ENCODE measurements at regions not wholly inside any gene's neighbourhood (a gene's known extent, or its start where the extent isn't known, plus 50 kb on each side); places are given as distances from the start of the nearest gene placed in this dataset.

DNA sequence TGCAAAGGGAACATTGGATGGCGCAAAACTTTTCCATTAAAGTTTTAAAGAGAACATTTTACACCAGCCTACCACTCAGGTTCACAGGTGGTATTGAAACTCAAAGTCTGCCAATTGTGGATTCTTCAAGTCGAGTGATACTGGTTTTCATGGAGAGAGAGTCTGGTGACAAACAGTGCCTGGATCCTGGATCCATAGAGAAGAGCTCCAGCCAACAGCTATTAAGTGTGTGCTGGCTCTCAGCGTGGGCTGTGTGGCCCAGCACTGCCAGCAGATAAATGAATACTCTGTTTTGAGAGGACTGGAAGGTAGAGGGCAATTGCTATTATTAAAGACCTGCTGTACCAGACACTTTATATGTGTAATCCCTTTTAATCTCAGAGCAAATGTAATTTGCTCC, 118.9 kb upstream of the SYT6 start (continued):
- no peak for TF ChIP-seq NR1H2 (CRISPR knock-in tag; IDR thresholded peaks at IDR 0.05)

- TF ChIP-seq, protein P1, sequence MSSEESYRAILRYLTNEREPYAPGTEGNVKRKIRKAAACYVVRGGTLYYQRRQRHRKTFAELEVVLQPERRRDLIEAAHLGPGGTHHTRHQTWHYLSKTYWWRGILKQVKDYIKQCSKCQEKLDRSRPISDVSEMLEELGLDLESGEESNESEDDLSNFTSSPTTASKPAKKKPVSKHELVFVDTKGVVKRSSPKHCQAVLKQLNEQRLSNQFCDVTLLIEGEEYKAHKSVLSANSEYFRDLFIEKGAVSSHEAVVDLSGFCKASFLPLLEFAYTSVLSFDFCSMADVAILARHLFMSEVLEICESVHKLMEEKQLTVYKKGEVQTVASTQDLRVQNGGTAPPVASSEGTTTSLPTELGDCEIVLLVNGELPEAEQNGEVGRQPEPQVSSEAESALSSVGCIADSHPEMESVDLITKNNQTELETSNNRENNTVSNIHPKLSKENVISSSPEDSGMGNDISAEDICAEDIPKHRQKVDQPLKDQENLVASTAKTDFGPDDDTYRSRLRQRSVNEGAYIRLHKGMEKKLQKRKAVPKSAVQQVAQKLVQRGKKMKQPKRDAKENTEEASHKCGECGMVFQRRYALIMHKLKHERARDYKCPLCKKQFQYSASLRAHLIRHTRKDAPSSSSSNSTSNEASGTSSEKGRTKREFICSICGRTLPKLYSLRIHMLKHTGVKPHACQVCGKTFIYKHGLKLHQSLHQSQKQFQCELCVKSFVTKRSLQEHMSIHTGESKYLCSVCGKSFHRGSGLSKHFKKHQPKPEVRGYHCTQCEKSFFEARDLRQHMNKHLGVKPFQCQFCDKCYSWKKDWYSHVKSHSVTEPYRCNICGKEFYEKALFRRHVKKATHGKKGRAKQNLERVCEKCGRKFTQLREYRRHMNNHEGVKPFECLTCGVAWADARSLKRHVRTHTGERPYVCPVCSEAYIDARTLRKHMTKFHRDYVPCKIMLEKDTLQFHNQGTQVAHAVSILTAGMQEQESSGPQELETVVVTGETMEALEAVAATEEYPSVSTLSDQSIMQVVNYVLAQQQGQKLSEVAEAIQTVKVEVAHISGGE (CRISPR knock-in tag; IDR thresholded peaks at IDR 0.05), result peak in 1 of 3 experiments; percentile 75; a peak in 2 of 6 replicates
- TF ChIP-seq TRIM24 (IDR thresholded peaks at IDR 0.05) (no peak), MEIS2 (IDR thresholded peaks at IDR 0.05; ENCODE audit: partially characterized antibody) (no peak)
- Histone ChIP-seq H3K4me3 (no peak overlapping the region), H3K9ac (ENCODE audit: insufficient read depth in 1 of 2, low read depth in 2 of 2, low read length in 2 of 2) (no peak overlapping the region), H4K20me1 (replicated peaks; ENCODE audit: control insufficient read depth, insufficient read depth, low read length) (no peaks in the 10 kb centered on the region), H3K4me2 (ENCODE audit: insufficient read depth, low read length) (no peak overlapping the region), H3K9me3 (replicated peaks; ENCODE audit: control insufficient read depth, insufficient read depth, low read depth, low read length) (no peaks in the 10 kb centered on the region), H3K36me3 (ENCODE audit: control insufficient read depth, insufficient read depth, low read length) (no peaks in the 10 kb centered on the region), H3K4me1 (replicated peaks in 1 of 2; ENCODE audit: control insufficient read depth in 2 of 2, insufficient read depth in 2 of 2, low read length in 2 of 2) (no peaks in the 10 kb centered on the region), H3K79me2 (ENCODE audit: control insufficient read depth, insufficient read depth, low read length) (no peaks in the 10 kb centered on the region), H3K27ac (ENCODE audit: extremely low read depth, low read depth, low read length) (no peak overlapping the region), H3K9me1 (ENCODE audit: control insufficient read depth, insufficient read depth, low read length) (no peaks in the 10 kb centered on the region), H2AFZ (ENCODE audit: low read depth, low read length) (no peak overlapping the region), H3K27me3 (ENCODE audit: control insufficient read depth in 2 of 2, insufficient read depth in 2 of 2, low read length in 2 of 2) (peaks cover 6 to 19% of the 10 kb centered on the region in 2 experiments; a peak in 4 of 5 replicates)
- no TSS peak for BruUV-seq (replicated peaks)
- 0% methylated on average over 2 of the region's 2 CpGs for WGBS (ENCODE audit: insufficient coverage, low coverage, missing lambda C conversion rate)
- DNase-seq (ENCODE audit: extremely low read depth in 1 of 4, low spot score in 3 of 4) (no peak), FAIRE-seq (no peak), ATAC-seq (no peak)
- in situ Hi-C loops (cut with MboI) (loop anchor here (10.0 kb wide), 1 partner anchor 286 kb away; no protein-coding TSS in a partner anchor), intact Hi-C loops (cut with micrococcal nuclease) (no loop called here)
- ChIA-PET POLR2A (interaction anchor here (0.7 to 1.1 kb wide), 2 partner anchors 294 to 854 kb away, joined by 3 to 4 read pairs; no protein-coding TSS in a partner anchor), CTCF (ENCODE audit: low intra/inter-chr PET ratio) (no interaction called here)
Measured at GRCh38 chr1:114270718-114271117, 117.0 kb upstream of the SYT6 start.

All from K562 (cell line).